ENCODE measurements at regions not wholly inside any gene's neighbourhood (a gene's known extent, or its start where the extent isn't known, plus 50 kb on each side); places are given as distances from the start of the nearest gene placed in this dataset.

DNA sequence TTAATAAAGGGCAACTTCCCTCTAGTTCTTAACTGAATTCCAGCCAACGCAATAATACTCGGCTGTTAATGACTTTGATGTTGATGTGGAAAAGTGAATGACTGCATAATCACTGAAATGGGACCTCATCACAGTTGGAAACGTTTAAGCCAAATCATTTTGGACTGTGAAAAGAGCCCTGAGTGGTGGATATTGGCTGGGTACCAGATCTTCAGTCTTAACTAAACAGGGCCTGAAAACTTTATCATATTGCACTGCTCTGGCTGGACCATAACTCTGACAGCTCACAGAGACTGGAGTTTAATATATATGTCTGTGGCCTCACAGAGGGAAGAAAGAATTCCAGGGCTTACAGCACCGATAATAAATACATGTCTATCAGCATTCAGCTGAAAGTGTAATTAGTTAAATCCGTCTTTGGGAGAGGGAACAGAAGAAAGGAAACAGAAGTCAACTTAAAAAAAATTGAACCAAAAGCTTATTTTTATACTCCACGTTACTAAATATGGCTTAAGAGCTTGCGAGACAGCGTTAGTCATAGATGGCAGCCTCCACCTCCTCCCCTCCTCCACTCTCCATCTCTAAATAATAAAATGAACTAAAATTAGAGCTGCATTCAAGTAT lies 222.3 kb upstream of the CDIN1 start:
- no peak for DNase-seq (ENCODE audit: insufficient read length, low spot score)
- no peak for TF ChIP-seq POLR2A (IDR thresholded peaks at IDR 0.05; ENCODE audit: low read depth, low read length)
- FAIRE-seq: peak; percentile 95

DNA sequence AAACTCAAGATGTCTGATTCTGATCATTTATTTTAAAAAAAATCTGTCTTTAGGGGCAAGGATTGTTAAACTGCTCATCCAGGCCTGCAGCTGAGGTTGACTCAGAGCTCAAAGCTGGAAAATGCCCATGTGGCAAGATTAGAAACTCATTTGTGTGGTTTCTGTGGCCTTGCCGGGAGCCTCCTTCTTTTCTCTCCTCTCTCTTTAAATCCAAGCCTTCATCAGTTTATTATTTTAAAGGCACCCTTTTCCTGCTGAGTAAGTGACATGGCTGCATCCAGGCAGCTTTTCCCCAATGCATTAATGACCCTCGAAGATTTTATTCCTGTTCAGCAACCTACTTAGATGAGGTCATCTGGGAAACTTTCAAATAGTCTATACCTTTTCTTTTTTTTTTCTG lies 221.3 kb upstream of the CDIN1 start:
- TF ChIP-seq POLR2A (IDR thresholded peaks at IDR 0.05; ENCODE audit: low read depth, low read length): no peak
- peak; percentile 30 for FAIRE-seq
- no peak for DNase-seq (ENCODE audit: insufficient read length, low spot score)

DNA sequence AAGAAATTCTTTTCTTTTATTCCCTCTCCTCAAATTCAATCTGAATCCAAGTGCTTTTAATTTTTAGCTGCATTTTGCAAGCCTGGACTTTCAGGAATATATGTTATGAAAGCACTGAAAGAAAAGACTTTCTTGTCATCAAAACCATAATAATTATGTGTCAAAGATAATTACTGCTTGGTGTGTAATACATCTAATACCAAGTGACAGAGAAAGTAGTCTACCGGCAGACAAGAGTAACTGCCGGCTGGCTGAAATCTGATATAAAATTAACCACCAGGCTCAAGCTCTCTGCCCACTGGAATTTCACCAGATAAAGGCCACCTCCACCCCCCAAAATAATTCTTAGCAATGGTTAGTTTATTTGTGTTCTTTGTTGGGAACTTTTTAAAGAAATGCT lies 220.9 kb upstream of the CDIN1 start:
- DNase-seq (ENCODE audit: insufficient read length, low spot score) (no peak), FAIRE-seq (no peak)
- no peak for TF ChIP-seq POLR2A (IDR thresholded peaks at IDR 0.05; ENCODE audit: low read depth, low read length)

DNA sequence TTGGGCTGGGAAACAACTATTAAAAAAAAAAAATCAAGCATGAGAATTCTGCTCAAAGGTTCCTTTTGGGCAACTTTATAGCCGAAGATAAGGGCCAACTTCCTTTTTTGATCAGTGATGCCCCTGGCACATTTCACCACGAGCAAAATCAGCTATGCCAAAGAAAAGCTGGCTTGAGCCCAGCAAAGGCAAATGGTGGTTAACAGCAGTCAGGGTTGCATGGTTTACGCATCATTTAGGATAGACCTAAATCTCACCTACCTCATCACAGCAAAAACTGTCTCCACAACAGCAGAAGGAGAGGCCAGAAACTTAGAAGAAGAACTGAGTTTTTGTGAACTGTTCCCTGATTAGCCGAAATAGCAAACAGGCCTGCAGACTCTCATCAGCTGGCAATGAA lies 220.1 kb upstream of the CDIN1 start:
- DNase-seq (ENCODE audit: insufficient read length, low spot score): no peak
- FAIRE-seq: peak; percentile 68

DNA sequence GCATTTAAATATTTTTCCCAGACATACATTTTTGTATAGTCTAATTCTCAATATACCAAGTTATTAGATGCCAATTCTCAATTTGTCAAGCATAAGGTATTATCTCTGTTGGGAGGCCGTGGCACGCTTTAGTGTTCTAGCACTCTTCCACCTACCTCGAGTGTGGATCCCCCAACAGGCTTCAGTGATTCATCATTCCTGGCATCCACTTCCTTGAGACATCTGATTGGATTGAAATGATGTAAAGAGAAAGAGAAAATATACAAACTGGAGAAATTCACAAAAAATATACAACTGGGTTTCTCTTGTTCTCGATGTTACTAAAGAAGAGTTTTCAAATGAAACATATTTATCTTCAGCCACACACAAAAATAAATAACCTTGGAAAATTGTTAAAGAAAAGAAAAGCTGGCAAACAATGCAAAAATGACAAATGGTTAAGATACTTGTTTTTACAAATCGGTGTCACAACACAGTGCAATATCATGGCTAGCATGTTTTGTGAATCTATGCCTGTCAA lies 218.0 kb upstream of the CDIN1 start:
- TF ChIP-seq POLR2A (IDR thresholded peaks at IDR 0.05; ENCODE audit: low read depth, low read length): no peak
- DNase-seq (ENCODE audit: insufficient read length, low spot score): no peak
- FAIRE-seq: peak; percentile 79

More for the DNA sequence above, 220.1 kb upstream of the CDIN1 start:
- no peak for TF ChIP-seq POLR2A (IDR thresholded peaks at IDR 0.05; ENCODE audit: low read depth, low read length)

DNA sequence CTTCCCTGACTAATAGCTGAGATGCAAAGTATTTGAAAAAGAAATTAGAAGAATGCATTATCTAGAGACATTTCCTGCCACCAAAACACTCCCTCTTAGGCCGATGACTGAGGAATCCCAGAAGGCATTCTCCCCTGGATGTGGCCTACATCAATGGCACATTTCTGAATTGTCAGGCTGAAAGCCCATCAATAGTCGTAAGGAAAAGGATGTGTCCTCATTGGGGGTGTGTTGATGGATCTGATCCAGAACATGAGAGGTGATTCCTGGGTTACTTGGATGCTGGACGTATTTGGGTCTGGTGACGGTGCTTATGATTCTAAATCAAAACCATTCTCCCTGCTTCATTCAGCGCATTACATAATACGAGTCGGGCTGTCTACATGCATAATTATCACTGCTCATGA lies 216.9 kb upstream of the CDIN1 start:
- no peak for DNase-seq (ENCODE audit: insufficient read length, low spot score)
- TF ChIP-seq POLR2A (IDR thresholded peaks at IDR 0.05; ENCODE audit: low read depth, low read length): 0 out of 2 replicates have a peak, but pooled peaks have one; percentile 13
- FAIRE-seq: peak; percentile 94

DNA sequence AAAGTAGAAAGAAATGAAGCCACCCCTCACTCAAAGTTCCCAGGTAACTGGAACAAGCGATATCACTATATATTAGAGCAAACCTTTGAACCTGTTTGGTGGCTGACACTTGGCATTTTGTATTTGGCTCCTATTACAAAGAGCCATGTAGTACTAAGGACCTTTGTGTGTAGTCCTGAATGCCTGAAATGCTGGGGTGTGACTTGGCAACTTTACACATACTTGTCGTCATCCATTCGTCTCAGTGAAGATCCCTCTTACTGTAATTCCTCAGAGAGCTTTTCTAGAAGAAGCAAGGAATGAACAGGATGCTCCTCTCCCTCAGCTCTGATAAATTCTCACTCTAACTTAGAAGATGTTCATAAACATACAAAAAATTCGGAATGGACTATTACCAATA lies 216.1 kb upstream of the CDIN1 start:
- FAIRE-seq: peak; percentile 97
- no peak for DNase-seq (ENCODE audit: insufficient read length, low spot score)
- no peak for TF ChIP-seq POLR2A (IDR thresholded peaks at IDR 0.05; ENCODE audit: low read depth, low read length)

DNA sequence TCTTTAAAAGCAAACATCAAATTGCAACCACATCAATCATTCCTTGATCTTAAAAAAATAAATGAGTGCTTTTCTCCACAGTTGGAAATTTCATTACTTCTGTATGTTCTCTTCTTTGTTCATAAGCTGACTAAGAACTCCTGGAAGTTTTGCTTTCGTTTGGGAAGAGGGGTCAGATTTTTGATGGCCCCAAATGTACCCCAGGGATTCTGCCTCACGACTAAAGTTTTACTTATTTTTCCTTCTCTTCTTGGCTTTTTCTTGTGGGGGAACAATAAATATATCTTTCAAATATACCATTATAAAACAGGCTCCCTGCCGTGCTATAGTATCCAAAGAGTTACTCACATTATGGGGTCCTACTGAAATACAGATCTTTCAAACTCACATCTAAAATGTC lies 215.0 kb upstream of the CDIN1 start:
- no peak for DNase-seq (ENCODE audit: insufficient read length, low spot score)
- no peak for TF ChIP-seq POLR2A (IDR thresholded peaks at IDR 0.05; ENCODE audit: low read depth, low read length)
- peak; percentile 23 for FAIRE-seq

DNA sequence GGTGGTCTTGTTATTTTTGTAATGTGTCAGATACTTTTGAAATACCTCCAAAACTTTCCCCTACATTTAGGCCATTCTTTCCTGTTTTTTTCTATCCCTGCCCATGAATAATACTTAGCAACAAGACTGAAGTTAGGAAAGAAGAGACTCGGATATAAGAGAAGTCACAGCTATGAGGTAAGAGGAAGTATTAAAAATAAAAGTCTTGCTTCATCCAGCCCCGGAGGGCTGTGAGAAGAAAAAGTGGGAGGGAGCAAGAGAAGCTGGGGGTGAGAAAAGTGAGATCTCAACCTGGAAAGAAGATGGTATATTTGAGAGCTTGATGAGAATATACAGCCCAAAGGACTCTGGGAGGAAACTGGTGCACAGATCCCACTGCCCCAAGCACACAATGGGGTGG lies 213.5 kb upstream of the CDIN1 start:
- TF ChIP-seq POLR2A (IDR thresholded peaks at IDR 0.05; ENCODE audit: low read depth, low read length): no peak
- DNase-seq (ENCODE audit: insufficient read length, low spot score): no peak
- no peak for FAIRE-seq

DNA sequence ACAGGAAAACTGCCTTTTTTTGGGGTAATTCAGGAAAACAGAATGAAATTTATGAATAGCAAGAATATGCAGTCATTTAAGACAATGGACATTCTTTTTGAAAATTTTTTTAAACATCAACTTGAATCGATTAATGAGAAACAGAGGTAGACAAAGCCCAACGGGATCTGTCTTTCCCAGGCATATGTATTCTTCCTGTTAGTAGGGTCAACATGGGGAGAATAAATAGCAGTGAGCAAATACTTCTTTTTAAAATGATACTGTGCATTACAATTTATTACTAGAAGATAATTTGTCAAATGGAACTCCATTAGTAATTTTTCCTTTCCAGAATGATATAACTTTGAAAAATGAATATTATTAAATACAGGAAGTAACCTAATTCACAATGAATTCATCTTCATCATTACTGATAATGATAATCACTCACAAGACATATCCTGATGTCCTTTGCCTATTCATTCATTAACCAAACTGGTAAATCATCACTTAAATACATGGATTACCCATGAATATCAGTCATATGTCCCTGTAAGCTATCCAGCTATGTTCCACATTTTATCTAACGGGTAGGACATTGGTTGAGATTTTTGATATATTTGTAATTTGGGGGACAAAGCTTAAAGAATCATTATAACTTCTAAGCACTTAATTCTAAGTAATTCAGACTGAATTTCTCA lies 209.2 kb upstream of the CDIN1 start:
- DNase-seq (ENCODE audit: insufficient read length, low spot score) (no peak), FAIRE-seq (peak; percentile 61)
- TF ChIP-seq POLR2A (IDR thresholded peaks at IDR 0.05; ENCODE audit: low read depth, low read length): no peak

DNA sequence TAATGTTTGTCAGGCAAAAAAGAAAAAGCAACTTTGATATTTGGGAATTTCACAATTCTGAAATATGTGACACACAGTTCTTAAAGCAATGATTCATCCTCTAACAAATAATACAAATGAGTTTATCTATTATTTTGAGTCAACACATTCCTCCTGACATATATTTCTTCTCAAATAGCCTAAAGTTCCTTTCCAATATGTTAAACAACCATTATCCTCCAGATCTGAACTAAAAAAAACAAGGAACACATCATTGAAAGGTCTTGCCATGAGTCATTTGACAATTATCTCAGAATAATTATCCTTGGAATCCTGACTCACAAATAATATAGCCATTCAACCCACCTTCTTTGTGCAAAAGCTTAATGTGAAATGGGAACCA lies 208.7 kb upstream of the CDIN1 start:
- no peak for DNase-seq (ENCODE audit: insufficient read length, low spot score)
- FAIRE-seq: peak; percentile 95
- TF ChIP-seq POLR2A (IDR thresholded peaks at IDR 0.05; ENCODE audit: low read depth, low read length): no peak

DNA sequence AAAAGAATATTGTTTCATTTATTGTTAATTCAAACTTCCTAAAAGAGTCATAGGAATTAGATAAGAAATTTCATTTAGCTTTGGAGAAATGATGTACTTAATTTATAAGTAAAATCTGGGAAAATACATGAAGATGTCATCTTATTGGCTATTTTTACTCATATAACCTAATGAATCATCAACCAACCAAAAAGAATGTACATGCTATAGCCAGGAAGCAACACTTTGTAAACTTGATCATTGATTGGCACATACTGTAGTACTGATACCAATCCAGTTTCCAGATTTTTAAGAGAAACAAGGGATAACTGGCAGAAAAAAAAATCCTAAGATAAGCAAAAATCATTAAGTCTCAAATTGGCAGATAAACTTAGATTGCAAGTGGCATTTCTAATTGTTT lies 207.9 kb upstream of the CDIN1 start:
- no peak for TF ChIP-seq POLR2A (IDR thresholded peaks at IDR 0.05; ENCODE audit: low read depth, low read length)
- DNase-seq (ENCODE audit: insufficient read length, low spot score): no peak
- peak; percentile 86 for FAIRE-seq

DNA sequence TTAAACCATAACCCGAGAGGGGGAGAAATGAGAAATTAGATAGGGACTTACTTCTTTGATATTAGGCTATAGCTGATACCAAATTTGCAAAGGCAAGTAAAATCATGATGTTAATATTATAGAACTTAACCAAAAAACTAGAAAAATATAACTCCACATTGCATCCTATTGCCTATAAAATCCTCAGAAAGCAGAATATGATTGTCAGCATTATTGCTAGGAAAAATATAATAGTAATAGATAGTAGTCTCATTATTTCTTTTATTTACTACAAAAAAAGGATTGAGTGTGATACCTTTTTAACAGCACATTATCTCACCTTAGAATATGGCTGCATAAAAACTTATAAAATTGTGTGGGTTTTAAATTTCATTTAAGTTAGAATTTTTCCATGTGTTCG lies 206.5 kb upstream of the CDIN1 start:
- TF ChIP-seq POLR2A (IDR thresholded peaks at IDR 0.05; ENCODE audit: low read depth, low read length): no peak
- FAIRE-seq (no peak), DNase-seq (ENCODE audit: insufficient read length, low spot score) (no peak)

DNA sequence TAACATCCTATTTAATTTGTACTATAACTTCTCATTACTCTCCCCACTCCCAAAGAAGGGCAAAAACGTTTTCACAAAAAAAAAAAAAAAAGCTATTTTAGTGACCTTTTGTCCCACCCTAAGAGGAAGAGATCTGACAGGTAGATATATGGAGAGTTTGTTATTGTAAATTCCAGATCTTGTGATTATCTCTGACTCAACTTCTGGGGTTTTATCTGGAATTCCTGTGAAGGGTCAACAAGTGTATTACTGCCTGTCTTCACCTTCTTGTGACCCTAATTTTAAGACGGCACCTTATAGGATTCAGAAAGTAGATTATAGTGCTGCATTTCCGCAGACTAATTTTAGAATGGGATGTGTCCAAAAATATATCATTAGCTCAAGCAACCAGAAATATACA lies 205.9 kb upstream of the CDIN1 start:
- no peak for TF ChIP-seq POLR2A (IDR thresholded peaks at IDR 0.05; ENCODE audit: low read depth, low read length)
- FAIRE-seq (peak; percentile 98), DNase-seq (ENCODE audit: insufficient read length, low spot score) (no peak)

DNA sequence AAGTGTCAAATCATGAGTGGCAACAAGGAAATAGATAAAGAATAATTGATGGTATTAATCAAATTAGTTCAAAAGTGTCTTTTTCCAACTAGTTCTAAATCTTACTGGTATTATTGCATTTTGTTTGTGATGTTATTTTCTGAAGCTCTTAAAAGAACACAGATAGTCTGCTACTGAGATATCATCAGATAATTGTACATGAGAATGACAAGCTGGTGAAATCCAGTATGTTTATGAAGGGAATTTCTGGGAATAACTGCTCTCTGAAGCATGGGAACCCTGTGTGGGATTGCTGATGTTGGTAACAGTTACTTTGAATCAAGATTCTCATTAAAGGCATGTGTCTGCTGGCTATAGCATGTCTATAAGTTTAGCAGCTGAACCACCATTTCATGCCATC lies 190.3 kb upstream of the CDIN1 start:
- FAIRE-seq (peak; percentile 83), DNase-seq (ENCODE audit: insufficient read length, low spot score) (no peak)
- no peak for TF ChIP-seq POLR2A (IDR thresholded peaks at IDR 0.05; ENCODE audit: low read depth, low read length)

All from H54 (cell line).